IMR-90 (cell line): ENCODE measurements at regions not wholly inside any gene's neighbourhood (a gene's known extent, or its start where the extent isn't known, plus 50 kb on each side); places are given as distances from the start of the nearest gene placed in this dataset.

ENCODE experiments used
- ATAC-seq: fragments of 200-7000 bp; cut with Tn5 transposase; 2 replicates; pipeline ENCODE4 v1.9.1; 2020; ENCODE audit warnings: low read depth, mild to moderate bottlenecking, moderate library complexity
- BruUV-seq: library from RNA; stranded (reverse); fragments of 400-500 nt; replicated peaks from 2 replicates; lab custom pipeline; 2021; lab: Mats Ljungman, UMichigan
- CTCF ChIA-PET: fragments of 300-600 bp; formaldehyde crosslinking; extraction: SDS; loops from one replicate; lab custom pipeline; 2021; ENCODE audit warnings: antibody characterized with exemption; lab: Yijun Ruan, JAX
- POLR2A ChIA-PET: fragments of 300-600 bp; sonication (Branson Sonifier 250); formaldehyde crosslinking; loops from one replicate; lab custom pipeline; 2022; ENCODE audit warnings: antibody characterized with exemption; ENCODE audit not compliant: unreplicated experiment; lab: Charles Lee
- DNase-seq: peaks from one replicate; pipeline ENCODE4 v3.0.0; 2013
- H2AFZ ChIP-seq: replicated peaks from 2 replicates; pipeline ENCODE3; 2013; ENCODE audit warnings: low read length, mild to moderate bottlenecking; ENCODE audit not compliant: poor library complexity
- H2AK5ac ChIP-seq: 2 replicates; pipeline ENCODE4 v1.6.1; 2013; ENCODE audit warnings: low read depth, low read length, inconsistent platforms
- H2AK9ac ChIP-seq: replicated peaks from 2 replicates; pipeline ENCODE3; 2013; ENCODE audit warnings: mild to moderate bottlenecking, low read depth, low read length, moderate library complexity; ENCODE audit not compliant: poor library complexity
- H2BK120ac ChIP-seq: 2 replicates; pipeline ENCODE4 v1.6.1; 2013; ENCODE audit warnings: low read depth, low read length, inconsistent platforms
- H2BK15ac ChIP-seq: 3 replicates; pipeline ENCODE4 v1.6.1; 2013; ENCODE audit warnings: low read depth, low read length, inconsistent platforms
- H2BK20ac ChIP-seq: 2 replicates; pipeline ENCODE4 v1.6.1; 2013; ENCODE audit warnings: low read depth, mild to moderate bottlenecking, inconsistent platforms, low read length, moderate library complexity
- H2BK5ac ChIP-seq: 2 replicates; pipeline ENCODE4 v1.6.1; 2013; ENCODE audit warnings: mild to moderate bottlenecking, low read depth, low read length, inconsistent platforms; ENCODE audit not compliant: poor library complexity, severe bottlenecking
- H3K14ac ChIP-seq: replicated peaks from 2 replicates; pipeline ENCODE4 v1.6.1; 2013; ENCODE audit warnings: low read depth, low read length, inconsistent platforms
- H3K18ac ChIP-seq: 2 replicates; pipeline ENCODE4 v1.6.1; 2013; ENCODE audit warnings: low read depth, low read length, control low read depth
- H3K23ac ChIP-seq: 2 replicates; pipeline ENCODE4 v1.6.1; 2013; ENCODE audit warnings: low read depth, low read length, inconsistent platforms
- H3K27ac ChIP-seq: 2 replicates; pipeline ENCODE4 v1.5.1; 2013; ENCODE audit warnings: mild to moderate bottlenecking, control low read depth, low read length; ENCODE audit not compliant: insufficient read depth
- H3K27me3 ChIP-seq: 2 replicates; pipeline ENCODE4 v1.6.1; 2013; ENCODE audit warnings: low read length; ENCODE audit not compliant: control insufficient read depth, insufficient read depth
- H3K36me3 ChIP-seq: 2 replicates; pipeline ENCODE4 v1.6.1; 2013; ENCODE audit warnings: low read length, mixed read lengths; ENCODE audit not compliant: control insufficient read depth, insufficient read depth
- H3K4ac ChIP-seq: 2 replicates; pipeline ENCODE4 v1.6.1; 2013; ENCODE audit warnings: low read depth, low read length, inconsistent platforms
- H3K4me1 ChIP-seq: 2 replicates; pipeline ENCODE4 v1.6.1; 2013; ENCODE audit warnings: low read length, mixed read lengths; ENCODE audit not compliant: control insufficient read depth, insufficient read depth
- H3K4me2 ChIP-seq: 2 replicates; pipeline ENCODE4 v1.6.1; 2013; ENCODE audit warnings: low read depth, mild to moderate bottlenecking, control low read depth, low read length, moderate library complexity
- H3K4me3 ChIP-seq: 2 replicates; pipeline ENCODE4 v1.5.1; 2013; ENCODE audit warnings: low read depth, mild to moderate bottlenecking, control low read depth, low read length, moderate library complexity; ENCODE audit not compliant: insufficient read depth
- H3K56ac ChIP-seq: 2 replicates; pipeline ENCODE4 v1.6.1; 2013; ENCODE audit warnings: low read length, inconsistent platforms; ENCODE audit not compliant: insufficient read depth; ENCODE audit errors: extremely low read depth
- H3K79me1 ChIP-seq, 2 experiments: 2 replicates each; pipeline ENCODE4 v1.6.1; 2013; ENCODE audit warnings: low read length in 2 of 2, inconsistent platforms in 1 of 2, low read depth in 1 of 2
- H3K9ac ChIP-seq: 2 replicates; pipeline ENCODE4 v1.6.1; 2013; ENCODE audit warnings: low read depth, low read length, control low read depth
- H3K9me1 ChIP-seq: 2 replicates; pipeline ENCODE4 v1.6.1; 2013; ENCODE audit warnings: low read length, inconsistent platforms; ENCODE audit not compliant: insufficient read depth
- H3K9me3 ChIP-seq: 2 replicates; pipeline ENCODE4 v1.6.1; 2013; ENCODE audit warnings: low read length; ENCODE audit not compliant: control insufficient read depth, insufficient read depth
- H4K20me1 ChIP-seq: 2 replicates; pipeline ENCODE4 v1.6.1; 2013; ENCODE audit warnings: low read length, inconsistent platforms; ENCODE audit not compliant: insufficient read depth
- H4K5ac ChIP-seq: 2 replicates; pipeline ENCODE4 v1.6.1; 2013; ENCODE audit warnings: mild to moderate bottlenecking, low read depth, low read length, control low read depth
- H4K8ac ChIP-seq, 2 experiments: 2 replicates each; pipeline ENCODE4 v1.6.1; 2013; ENCODE audit warnings: low read depth in 2 of 2, low read length in 2 of 2, control low read depth in 1 of 2, inconsistent platforms in 1 of 2
- H4K91ac ChIP-seq: 2 replicates; pipeline ENCODE4 v1.6.1; 2013; ENCODE audit warnings: low read depth, low read length, inconsistent platforms; ENCODE audit not compliant: insufficient read depth
- MAFK ChIP-seq: IDR thresholded peaks from 2 replicates; pipeline ENCODE4 v1.6.1; 2012; ENCODE audit warnings: low read depth, low read length, improper control_type of control experiment
- WGBS, 2 experiments: methylation state at CpG; one replicate each; pipeline versions ENCODE4 v1.1.5 to v1.1.7; 2013; ENCODE audit warnings: missing lambda C conversion rate in 2 of 2; ENCODE audit not compliant: insufficient read length in 1 of 2; ENCODE audit errors: extremely low coverage in 2 of 2; 5-methylcytosine and 5-hydroxymethylcytosine counted together
- dilution Hi-C: fragments of 300-500 bp; cut with HindIII; formaldehyde crosslinking; loops from one replicate; pipeline ENCODE4 v1.14.3; 2018; ENCODE audit warnings: low sequenced_read_pairs; ENCODE audit not compliant: unreplicated experiment
- in situ Hi-C: fragments of 300-500 bp; cut with MboI; formaldehyde crosslinking; loops from 3 replicates; pipeline ENCODE4 v1.14.3; 2019; ENCODE audit warnings: low sequenced_read_pairs, inconsistent platforms, mixed read lengths
- intact Hi-C: fragments of 100-400 bp; cut with micrococcal nuclease; formaldehyde crosslinking; loops from 2 replicates; pipeline ENCODE4 v1.10.0; 2022

DNA sequence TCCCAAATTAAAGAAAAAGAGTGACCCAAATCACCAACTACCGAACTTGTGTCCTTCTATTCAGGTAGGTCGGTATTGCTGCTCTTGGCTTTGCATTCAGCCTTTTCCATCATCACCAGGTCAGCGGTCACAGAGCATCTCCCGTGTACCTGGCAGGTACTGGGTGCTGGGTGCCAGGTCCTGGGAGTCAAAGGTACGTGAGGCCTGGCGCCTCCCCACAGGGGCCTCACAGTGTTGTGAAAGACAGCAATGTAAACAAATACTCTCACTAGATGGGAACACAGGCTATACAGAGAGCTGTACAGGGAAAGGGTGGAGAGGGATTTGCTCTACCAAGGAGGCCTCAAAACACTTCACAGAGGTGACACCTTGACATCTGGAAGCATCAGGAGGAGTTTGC lies 86.7 kb downstream of the ZIC5 start:
- H3K23ac ChIP-seq = no peak overlapping the region
- no peak overlapping the region for H2BK120ac ChIP-seq
- in situ Hi-C loops = no loop called here
- BruUV-seq = no TSS peak
- ChIA-PET CTCF (interaction anchor here (0.6 to 0.7 kb wide), 2 partner anchors 15 to 16 kb away, joined by 3 read pairs; no protein-coding TSS in a partner anchor), POLR2A (no interaction called here)
- no peak overlapping the region for H4K91ac ChIP-seq
- no peak overlapping the region for H3K14ac ChIP-seq
- H3K4me3 ChIP-seq = no peak overlapping the region
- H2BK5ac ChIP-seq = no peak overlapping the region
- WGBS, 2 experiments = no CpG with 5 or more reads among the region's 6 CpGs
- H2AK5ac ChIP-seq = no peak overlapping the region
- no peak overlapping the region for H2BK20ac ChIP-seq
- TF ChIP-seq MAFK = no peak
- H3K79me1 ChIP-seq = no peaks in the 10 kb centered on the region
- no peak overlapping the region for H3K56ac ChIP-seq
- H4K20me1 ChIP-seq = no peaks in the 10 kb centered on the region
- no peak overlapping the region for H3K18ac ChIP-seq
- peaks cover 4% of the 10 kb centered on the region; the same call in 1 of the 2 replicates for H3K27me3 ChIP-seq
- no peak overlapping the region for H2BK15ac ChIP-seq
- H3K9me1 ChIP-seq = no peaks in the 10 kb centered on the region
- ATAC-seq (no peak), DNase-seq (no peak)
- no peak overlapping the region for H2AK9ac ChIP-seq
- no peak overlapping the region for H3K27ac ChIP-seq
- H3K36me3 ChIP-seq = no peaks in the 10 kb centered on the region
- no peak overlapping the region for H3K4ac ChIP-seq
- intact Hi-C loops = no loop called here
- H2AFZ ChIP-seq = no peak overlapping the region
- no peaks in the 10 kb centered on the region for H3K4me1 ChIP-seq
- no peak overlapping the region for H3K4me2 ChIP-seq
- dilution Hi-C loops = no loop called here
- H4K5ac ChIP-seq = no peak overlapping the region
- no peak overlapping the region for H4K8ac ChIP-seq
- no peak overlapping the region for H3K9ac ChIP-seq
- no peaks in the 10 kb centered on the region for H3K9me3 ChIP-seq
